SK-N-SH (cell line): ENCODE measurements at regions not wholly inside any gene's neighbourhood (a gene's known extent, or its start where the extent isn't known, plus 50 kb on each side); places are given as distances from the start of the nearest gene placed in this dataset.

Experiments used
- CTCF ChIA-PET: fragments of 300-600, 350-600 bp; formaldehyde crosslinking; extraction: SDS; loops from one replicate; lab custom pipeline; 2021; lab: Yijun Ruan, JAX
- POLR2A ChIA-PET: fragments of 350-600 bp; sonication (Branson Sonifier 250); formaldehyde crosslinking; extraction: SDS; loops from one replicate; lab custom pipeline; 2020; ENCODE audit warnings: antibody characterized with exemption, inconsistent platforms; lab: Yijun Ruan, JAX
- DNase-seq: peaks from one replicate; pipeline ENCODE4 v3.0.0; 2012
- H2AFZ ChIP-seq: fragments of 200-600 bp; sonication (generic); 2 replicates; pipeline ENCODE4 v1.8.1; 2016; ENCODE audit warnings: antibody characterized with exemption, mild to moderate bottlenecking, low read depth
- H3F3A ChIP-seq: fragments of 200-600 bp; sonication (generic); replicated peaks from 2 replicates; pipeline ENCODE3; 2016; ENCODE audit warnings: antibody characterized with exemption, mild to moderate bottlenecking; ENCODE audit not compliant: insufficient read depth
- H3K27ac ChIP-seq, 2 experiments: fragments of 200-500 bp in 1 of 2; fragments of 200-600 bp in 1 of 2; sonication (Bioruptor generic) in 1 of 2; sonication (generic), shearing (Covaris generic) in 1 of 2; 2 replicates each; pipeline versions ENCODE4 v1.5.1 to v1.6.1; 2014 to 2016; ENCODE audit warnings: low read depth in 2 of 2, inconsistent platforms in 1 of 2, low read length in 1 of 2, mild to moderate bottlenecking in 1 of 2, mixed read lengths in 1 of 2
- H3K27me3 ChIP-seq: fragments of 200-600 bp; sonication (generic), shearing (Covaris generic); 2 replicates; pipeline ENCODE4 v1.6.1; 2016; ENCODE audit warnings: mixed run types; ENCODE audit not compliant: insufficient read depth
- H3K36me3 ChIP-seq, 2 experiments: fragments of 200-500 bp in 1 of 2; fragments of 200-600 bp in 1 of 2; sonication (Bioruptor generic) in 1 of 2; sonication (generic) in 1 of 2; replicated peaks in 1 of 2; 2 replicates each; pipeline versions ENCODE3 to v1.5.1; 2014 to 2016; ENCODE audit warnings: low read length in 1 of 2, mild to moderate bottlenecking in 1 of 2; ENCODE audit not compliant: insufficient read depth in 2 of 2, control insufficient read depth in 1 of 2
- H3K4me1 ChIP-seq, 2 experiments: fragments of 200-500 bp in 1 of 2; fragments of 200-600 bp in 1 of 2; sonication (Bioruptor generic) in 1 of 2; sonication (generic), shearing (Covaris generic) in 1 of 2; 2 replicates each; pipeline versions ENCODE4 v1.5.1 to v1.6.1; 2014 to 2016; ENCODE audit warnings: low read depth in 1 of 2, low read length in 1 of 2, mixed run types in 1 of 2; ENCODE audit not compliant: insufficient read depth in 2 of 2, control insufficient read depth in 1 of 2
- H3K4me2 ChIP-seq: fragments of 200-600 bp; sonication (generic), shearing (Covaris generic); 2 replicates; pipeline ENCODE4 v1.6.1; 2017; ENCODE audit warnings: mixed run types
- H3K4me3 ChIP-seq, 2 experiments: fragments of 200-500 bp in 1 of 2; fragments of 200-600 bp in 1 of 2; sonication (Bioruptor generic) in 1 of 2; sonication (generic), shearing (Covaris generic) in 1 of 2; 2 replicates each; pipeline versions ENCODE4 v1.5.1 to v1.8.1; 2014 to 2016; ENCODE audit warnings: low read depth in 2 of 2, inconsistent platforms in 1 of 2, low read length in 1 of 2, mild to moderate bottlenecking in 1 of 2, mixed read lengths in 1 of 2, moderate library complexity in 1 of 2
- H3K79me2 ChIP-seq: fragments of 200-600 bp; sonication (generic); 2 replicates; pipeline ENCODE4 v1.8.1; 2017; ENCODE audit warnings: mild to moderate bottlenecking; ENCODE audit not compliant: insufficient read depth
- H3K9ac ChIP-seq: fragments of 200-600 bp; sonication (generic); 2 replicates; pipeline ENCODE4 v1.6.1; 2017; ENCODE audit warnings: mixed run types
- H3K9me2 ChIP-seq: fragments of 200-600 bp; sonication (generic); 2 replicates; pipeline ENCODE4 v1.6.1; 2017; ENCODE audit warnings: mixed run types
- H3K9me3 ChIP-seq: fragments of 200-600 bp; sonication (generic); 2 replicates; pipeline ENCODE4 v1.6.1; 2017; ENCODE audit warnings: mixed run types, mild to moderate bottlenecking, moderate library complexity
- H4K20me1 ChIP-seq: fragments of 200-600 bp; sonication (generic); 2 replicates; pipeline ENCODE4 v1.6.1; 2017; ENCODE audit warnings: mild to moderate bottlenecking, mixed run types; ENCODE audit not compliant: insufficient read depth
- EP300 ChIP-seq, 2 experiments: IDR thresholded peaks; 2 replicates each; pipeline versions ENCODE4 v1.4.0 to v1.6.1; 2012; ENCODE audit warnings: borderline replicate concordance in 1 of 2, low read depth in 1 of 2, low read length in 1 of 2
- EZH2phosphoT487 ChIP-seq: fragments of 200-600 bp; sonication (generic); IDR thresholded peaks from 2 replicates; pipeline ENCODE4 v1.6.1; 2017; ENCODE audit warnings: low read depth, mixed run types, mild to moderate bottlenecking, antibody characterized with exemption, moderate library complexity, borderline replicate concordance
- FOXM1 ChIP-seq: IDR thresholded peaks from 2 replicates; pipeline ENCODE4 v1.4.0; 2012; ENCODE audit warnings: low read depth, mild to moderate bottlenecking
- GABPA ChIP-seq: IDR thresholded peaks from 2 replicates; pipeline ENCODE4 v1.4.0; 2012; ENCODE audit warnings: low read depth, mild to moderate bottlenecking
- MEF2A ChIP-seq: IDR thresholded peaks from 2 replicates; pipeline ENCODE4 v1.4.0; 2012; ENCODE audit warnings: low read depth, borderline replicate concordance
- RCOR1 ChIP-seq: fragments of 150-350 bp; IDR thresholded peaks from 2 replicates; pipeline ENCODE4 v1.6.1; 2017; ENCODE audit warnings: antibody characterized with exemption, low read length
- YY1 ChIP-seq: IDR thresholded peaks from 2 replicates; pipeline ENCODE4 v1.4.0; 2012; ENCODE audit warnings: low read depth, mild to moderate bottlenecking
- WGBS: methylation state at CpG from one replicate; pipeline ENCODE4 v1.1.6; 2017; ENCODE audit warnings: low lambda C conversion rate; 5-methylcytosine and 5-hydroxymethylcytosine counted together
- TF ChIP-seq, protein P1 (sequence below): fragments of 200-600 bp; sonication (generic); IDR thresholded peaks from 2 replicates; pipeline ENCODE4 v1.6.1; 2017; ENCODE audit warnings: antibody characterized with exemption, mild to moderate bottlenecking, moderate library complexity
- TF ChIP-seq, protein P2 (sequence below): IDR thresholded peaks from 2 replicates; pipeline ENCODE4 v1.4.0; 2012; ENCODE audit warnings: low read depth, borderline replicate concordance

DNA sequence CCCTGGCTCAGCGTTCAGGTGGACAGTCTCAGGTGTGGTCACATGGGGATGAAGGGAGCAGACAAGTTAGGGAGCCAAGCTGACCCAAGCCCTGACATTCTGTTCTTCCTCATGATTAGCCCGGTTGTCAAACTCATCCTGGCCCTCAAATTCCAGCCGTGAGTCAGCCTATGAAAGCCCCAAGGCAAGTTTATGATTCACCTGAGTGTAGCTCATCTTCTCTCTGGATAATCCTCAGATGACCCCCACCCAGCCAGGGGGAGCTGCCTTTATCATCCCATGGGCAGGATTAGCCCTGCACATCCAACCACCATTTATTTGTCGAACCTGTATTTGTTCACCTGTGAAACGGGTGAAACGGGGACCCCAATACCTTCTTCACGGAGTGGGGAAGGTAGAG is 161.9 kb downstream of the DHX35 start:
- no peaks in the 10 kb centered on the region for H3K4me1 ChIP-seq
- H3K4me3 ChIP-seq: no peak overlapping the region
- ChIA-PET POLR2A (no interaction called here), CTCF (interaction anchor here (1.3 to 5.1 kb wide), 2 partner anchors 11 to 145 kb away, joined by 3 to 30 read pairs; no protein-coding TSS in a partner anchor)
- 40% methylated on average over 6 of the region's 7 CpGs for WGBS
- H3F3A ChIP-seq: no peaks in the 10 kb centered on the region
- H3K27me3 ChIP-seq: no peaks in the 10 kb centered on the region
- H3K79me2 ChIP-seq: no peaks in the 10 kb centered on the region
- no peak for DNase-seq
- no peak overlapping the region for H3K4me2 ChIP-seq
- H3K27ac ChIP-seq: no peak overlapping the region
- no peak overlapping the region for H2AFZ ChIP-seq
- no peaks in the 10 kb centered on the region for H3K9me3 ChIP-seq
- no peak overlapping the region for H3K9ac ChIP-seq
- no peaks in the 10 kb centered on the region for H3K36me3 ChIP-seq
- H3K9me2 ChIP-seq: no peaks in the 10 kb centered on the region
- no peaks in the 10 kb centered on the region for H4K20me1 ChIP-seq
- TF ChIP-seq EZH2phosphoT487 (no peak), MEF2A (no peak), EP300 (IDR thresholded peaks at IDR 0.05; ENCODE audit: borderline replicate concordance in 1 of 2, low read depth in 1 of 2, low read length in 1 of 2) (no peak), RCOR1 (no peak), YY1 (no peak), GABPA (no peak)
- TF ChIP-seq, all 33 proteins: peak for 0

DNA sequence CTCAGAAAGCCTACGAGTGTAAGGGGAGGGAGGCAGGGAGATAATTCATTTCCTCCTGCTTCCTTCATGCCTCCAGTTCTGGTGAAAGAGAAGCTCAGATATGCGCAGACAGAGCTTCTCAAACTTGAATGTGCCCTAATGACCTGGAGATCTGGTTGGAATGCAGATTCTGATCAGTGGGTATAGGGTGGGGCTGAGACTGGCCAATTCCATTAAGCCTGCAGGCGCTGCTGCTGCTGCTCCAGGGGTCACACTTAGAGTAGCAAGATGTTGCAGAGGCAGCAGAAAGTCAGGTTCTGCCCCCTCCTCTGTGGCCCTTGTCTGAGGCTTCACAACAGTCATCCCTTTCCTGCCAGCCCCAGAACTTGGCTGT is 161.0 kb downstream of the DHX35 start:
- Histone ChIP-seq H3K9me3 (no peaks in the 10 kb centered on the region), H2AFZ (no peak overlapping the region), H3K4me2 (no peak overlapping the region), H3K4me1 (no peaks in the 10 kb centered on the region), H3K36me3 (no peaks in the 10 kb centered on the region), H4K20me1 (no peaks in the 10 kb centered on the region), H3K9ac (no peak overlapping the region), H3K79me2 (no peaks in the 10 kb centered on the region), H3K27ac (no peak overlapping the region), H3K9me2 (no peaks in the 10 kb centered on the region), H3K27me3 (no peaks in the 10 kb centered on the region), H3K4me3 (no peak overlapping the region), H3F3A (no peaks in the 10 kb centered on the region)
- ChIA-PET POLR2A (no interaction called here), CTCF (interaction anchor here (5.1 kb wide), 1 partner anchor 10 kb away, joined by 30 read pairs; no protein-coding TSS in a partner anchor)
- DNase-seq: no peak
- WGBS: 11% methylated on average over 3 of the region's 3 CpGs
- TF ChIP-seq, protein P1, sequence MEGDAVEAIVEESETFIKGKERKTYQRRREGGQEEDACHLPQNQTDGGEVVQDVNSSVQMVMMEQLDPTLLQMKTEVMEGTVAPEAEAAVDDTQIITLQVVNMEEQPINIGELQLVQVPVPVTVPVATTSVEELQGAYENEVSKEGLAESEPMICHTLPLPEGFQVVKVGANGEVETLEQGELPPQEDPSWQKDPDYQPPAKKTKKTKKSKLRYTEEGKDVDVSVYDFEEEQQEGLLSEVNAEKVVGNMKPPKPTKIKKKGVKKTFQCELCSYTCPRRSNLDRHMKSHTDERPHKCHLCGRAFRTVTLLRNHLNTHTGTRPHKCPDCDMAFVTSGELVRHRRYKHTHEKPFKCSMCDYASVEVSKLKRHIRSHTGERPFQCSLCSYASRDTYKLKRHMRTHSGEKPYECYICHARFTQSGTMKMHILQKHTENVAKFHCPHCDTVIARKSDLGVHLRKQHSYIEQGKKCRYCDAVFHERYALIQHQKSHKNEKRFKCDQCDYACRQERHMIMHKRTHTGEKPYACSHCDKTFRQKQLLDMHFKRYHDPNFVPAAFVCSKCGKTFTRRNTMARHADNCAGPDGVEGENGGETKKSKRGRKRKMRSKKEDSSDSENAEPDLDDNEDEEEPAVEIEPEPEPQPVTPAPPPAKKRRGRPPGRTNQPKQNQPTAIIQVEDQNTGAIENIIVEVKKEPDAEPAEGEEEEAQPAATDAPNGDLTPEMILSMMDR: no peak
- no peak for TF ChIP-seq FOXM1
- TF ChIP-seq, protein P2, sequence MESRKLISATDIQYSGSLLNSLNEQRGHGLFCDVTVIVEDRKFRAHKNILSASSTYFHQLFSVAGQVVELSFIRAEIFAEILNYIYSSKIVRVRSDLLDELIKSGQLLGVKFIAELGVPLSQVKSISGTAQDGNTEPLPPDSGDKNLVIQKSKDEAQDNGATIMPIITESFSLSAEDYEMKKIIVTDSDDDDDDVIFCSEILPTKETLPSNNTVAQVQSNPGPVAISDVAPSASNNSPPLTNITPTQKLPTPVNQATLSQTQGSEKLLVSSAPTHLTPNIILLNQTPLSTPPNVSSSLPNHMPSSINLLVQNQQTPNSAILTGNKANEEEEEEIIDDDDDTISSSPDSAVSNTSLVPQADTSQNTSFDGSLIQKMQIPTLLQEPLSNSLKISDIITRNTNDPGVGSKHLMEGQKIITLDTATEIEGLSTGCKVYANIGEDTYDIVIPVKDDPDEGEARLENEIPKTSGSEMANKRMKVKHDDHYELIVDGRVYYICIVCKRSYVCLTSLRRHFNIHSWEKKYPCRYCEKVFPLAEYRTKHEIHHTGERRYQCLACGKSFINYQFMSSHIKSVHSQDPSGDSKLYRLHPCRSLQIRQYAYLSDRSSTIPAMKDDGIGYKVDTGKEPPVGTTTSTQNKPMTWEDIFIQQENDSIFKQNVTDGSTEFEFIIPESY: no peak
- TF ChIP-seq, all 33 proteins: peak for 0
